Fibroblast of villous mesenchyme (primary cell): ENCODE measurements at regions not wholly inside any gene's neighbourhood (a gene's known extent, or its start where the extent isn't known, plus 50 kb on each side); places are given as distances from the start of the nearest gene placed in this dataset.
"Not testable (repeated sequence)": the region's sequence is repeated elsewhere in the genome, so short reads cannot be mapped to it uniquely, and the experiment has no call there.

ENCODE experiments used
- DNase-seq: peaks from one replicate; pipeline ENCODE4 v3.0.0-alpha.2; 2010; ENCODE audit warnings: low read depth
- H3K4me3 ChIP-seq: 2 replicates; pipeline ENCODE4 v1.5.1; 2011; ENCODE audit warnings: low read depth, mild to moderate bottlenecking, low read length
- CTCF ChIP-seq: IDR thresholded peaks from 2 replicates; pipeline ENCODE4 v1.5.1; 2012; ENCODE audit warnings: low read depth, mild to moderate bottlenecking, low read length; ENCODE audit not compliant: insufficient read depth

GRCh38 chr14:92223025-92223424, 99.9 kb upstream of the SLC24A4 start:
- DNase-seq = no peak
- H3K4me3 ChIP-seq = no peak overlapping the region
- TF ChIP-seq CTCF = no peak

- DNase-seq = no peak
- no peak for TF ChIP-seq CTCF
These were observed 98.5 kb upstream of the SLC24A4 start for GRCh38 chr14:92224358-92224954.

GRCh38 chr14:92225731-92226130, 97.2 kb upstream of the SLC24A4 start:
- no peak for DNase-seq
- TF ChIP-seq CTCF = no peak
- H3K4me3 ChIP-seq = no peak overlapping the region

More at GRCh38 chr14:92224358-92224954, 98.5 kb upstream of the SLC24A4 start:
- no peak overlapping the region for H3K4me3 ChIP-seq

- not testable (repeated sequence) for DNase-seq, H3K4me3 ChIP-seq
These were observed 96.8 kb upstream of the SLC24A4 start for GRCh38 chr14:92226166-92226565.

GRCh38 chr14:92236243-92236900, 86.6 kb upstream of the SLC24A4 start:
- TF ChIP-seq CTCF = no peak

GRCh38 chr14:92240658-92241057, 82.3 kb upstream of the SLC24A4 start:
- DNase-seq = no peak
- H3K4me3 ChIP-seq = no peak overlapping the region
- no peak for TF ChIP-seq CTCF

More at GRCh38 chr14:92236243-92236900, 86.6 kb upstream of the SLC24A4 start:
- H3K4me3 ChIP-seq = no peak overlapping the region
- DNase-seq = no peak

- no peak for TF ChIP-seq CTCF
- no peak for DNase-seq
- no peak overlapping the region for H3K4me3 ChIP-seq
These were observed 80.9 kb upstream of the SLC24A4 start for GRCh38 chr14:92241966-92242595.
